HL-60 (cell line): ENCODE measurements at regions not wholly inside any gene's neighbourhood (a gene's known extent, or its start where the extent isn't known, plus 50 kb on each side); places are given as distances from the start of the nearest gene placed in this dataset.

Experiments
- DNase-seq, 2 experiments: peaks; one replicate each; pipeline ENCODE4 v3.0.0-alpha.2; 2010 to 2020; ENCODE audit warnings: low read depth in 1 of 2, low spot score in 1 of 2
- H3K27ac ChIP-seq: fragments of 250-450 bp; sonication (Bioruptor Pico); replicated peaks from 2 replicates; pipeline ENCODE4 v1.5.1; 2020; ENCODE audit warnings: mild to moderate bottlenecking, moderate library complexity
- H3K27me3 ChIP-seq: fragments of 250-450 bp; sonication (Bioruptor Pico); 2 replicates; pipeline ENCODE4 v1.5.1; 2021; ENCODE audit warnings: mild to moderate bottlenecking, moderate library complexity; ENCODE audit not compliant: insufficient read depth, poor library complexity, severe bottlenecking
- H3K4me3 ChIP-seq: replicated peaks from 2 replicates; pipeline ENCODE4 v1.5.1; 2011; ENCODE audit warnings: mild to moderate bottlenecking, control low read depth, low read length; ENCODE audit not compliant: insufficient read depth
- GABPA ChIP-seq: IDR thresholded peaks from 2 replicates; pipeline ENCODE4 v1.6.1; 2012; ENCODE audit warnings: low read depth
- POLR2AphosphoS5 ChIP-seq: IDR thresholded peaks from 2 replicates; pipeline ENCODE4 v1.6.1; 2012; ENCODE audit warnings: low read depth
- SPI1 ChIP-seq: IDR thresholded peaks from 2 replicates; pipeline ENCODE4 v1.6.1; 2012; ENCODE audit warnings: low read depth, mild to moderate bottlenecking, borderline replicate concordance
- TF ChIP-seq, protein P1 (sequence below): IDR thresholded peaks from one replicate; pipeline ENCODE4 v1.5.1; 2011; ENCODE audit warnings: low read length, control low read depth, inconsistent platforms; ENCODE audit not compliant: insufficient read depth
- TF ChIP-seq, protein P2 (sequence below): IDR thresholded peaks from 2 replicates; pipeline ENCODE4 v1.6.1; 2012; ENCODE audit warnings: low read depth; ENCODE audit not compliant: insufficient replicate concordance

DNA sequence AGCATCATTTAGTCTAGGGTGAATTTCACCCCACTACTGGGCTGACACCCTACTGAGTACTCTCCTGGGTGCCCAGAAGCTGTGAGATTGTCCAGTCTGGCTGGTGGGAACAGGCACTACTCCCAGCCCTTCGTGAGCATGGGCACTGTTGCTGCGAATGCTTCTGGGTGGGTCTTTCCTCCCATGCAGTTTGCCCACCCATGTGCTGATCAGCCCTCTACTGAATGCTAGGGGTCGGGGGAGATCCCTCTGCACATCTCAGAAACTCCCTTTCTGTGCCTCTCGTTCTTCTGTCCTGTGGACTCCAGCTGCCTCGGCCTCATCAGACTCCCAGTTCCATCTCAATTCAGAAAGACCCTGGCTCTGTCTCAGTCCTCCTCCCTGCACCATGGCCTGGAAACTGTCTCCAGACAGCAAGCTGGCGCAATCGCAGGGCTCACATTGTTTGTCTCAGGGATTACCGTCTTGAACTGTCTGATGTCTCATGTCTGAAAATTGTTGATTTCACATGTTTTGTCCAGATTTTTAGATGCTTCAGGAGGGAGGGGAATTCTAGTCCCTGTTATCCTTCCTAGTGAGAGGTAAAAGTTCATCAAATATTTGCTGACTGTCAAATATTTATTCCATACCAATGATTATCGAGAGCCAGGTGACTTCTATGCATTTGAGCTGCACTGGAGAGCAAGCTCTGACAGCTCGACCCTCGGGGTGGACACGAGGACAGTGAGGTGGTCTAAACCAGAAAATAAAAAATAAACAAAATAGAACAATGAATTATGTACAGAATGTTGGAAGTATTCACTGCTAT lies 316.6 kb upstream of the RTL1 start:
- no peaks in the 10 kb centered on the region for H3K27me3 ChIP-seq
- DNase-seq, result no peak
- TF ChIP-seq SPI1 (no peak), GABPA (no peak), POLR2AphosphoS5 (no peak)
- TF ChIP-seq, protein P1, sequence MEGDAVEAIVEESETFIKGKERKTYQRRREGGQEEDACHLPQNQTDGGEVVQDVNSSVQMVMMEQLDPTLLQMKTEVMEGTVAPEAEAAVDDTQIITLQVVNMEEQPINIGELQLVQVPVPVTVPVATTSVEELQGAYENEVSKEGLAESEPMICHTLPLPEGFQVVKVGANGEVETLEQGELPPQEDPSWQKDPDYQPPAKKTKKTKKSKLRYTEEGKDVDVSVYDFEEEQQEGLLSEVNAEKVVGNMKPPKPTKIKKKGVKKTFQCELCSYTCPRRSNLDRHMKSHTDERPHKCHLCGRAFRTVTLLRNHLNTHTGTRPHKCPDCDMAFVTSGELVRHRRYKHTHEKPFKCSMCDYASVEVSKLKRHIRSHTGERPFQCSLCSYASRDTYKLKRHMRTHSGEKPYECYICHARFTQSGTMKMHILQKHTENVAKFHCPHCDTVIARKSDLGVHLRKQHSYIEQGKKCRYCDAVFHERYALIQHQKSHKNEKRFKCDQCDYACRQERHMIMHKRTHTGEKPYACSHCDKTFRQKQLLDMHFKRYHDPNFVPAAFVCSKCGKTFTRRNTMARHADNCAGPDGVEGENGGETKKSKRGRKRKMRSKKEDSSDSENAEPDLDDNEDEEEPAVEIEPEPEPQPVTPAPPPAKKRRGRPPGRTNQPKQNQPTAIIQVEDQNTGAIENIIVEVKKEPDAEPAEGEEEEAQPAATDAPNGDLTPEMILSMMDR, result no peak
- TF ChIP-seq, protein P2, sequence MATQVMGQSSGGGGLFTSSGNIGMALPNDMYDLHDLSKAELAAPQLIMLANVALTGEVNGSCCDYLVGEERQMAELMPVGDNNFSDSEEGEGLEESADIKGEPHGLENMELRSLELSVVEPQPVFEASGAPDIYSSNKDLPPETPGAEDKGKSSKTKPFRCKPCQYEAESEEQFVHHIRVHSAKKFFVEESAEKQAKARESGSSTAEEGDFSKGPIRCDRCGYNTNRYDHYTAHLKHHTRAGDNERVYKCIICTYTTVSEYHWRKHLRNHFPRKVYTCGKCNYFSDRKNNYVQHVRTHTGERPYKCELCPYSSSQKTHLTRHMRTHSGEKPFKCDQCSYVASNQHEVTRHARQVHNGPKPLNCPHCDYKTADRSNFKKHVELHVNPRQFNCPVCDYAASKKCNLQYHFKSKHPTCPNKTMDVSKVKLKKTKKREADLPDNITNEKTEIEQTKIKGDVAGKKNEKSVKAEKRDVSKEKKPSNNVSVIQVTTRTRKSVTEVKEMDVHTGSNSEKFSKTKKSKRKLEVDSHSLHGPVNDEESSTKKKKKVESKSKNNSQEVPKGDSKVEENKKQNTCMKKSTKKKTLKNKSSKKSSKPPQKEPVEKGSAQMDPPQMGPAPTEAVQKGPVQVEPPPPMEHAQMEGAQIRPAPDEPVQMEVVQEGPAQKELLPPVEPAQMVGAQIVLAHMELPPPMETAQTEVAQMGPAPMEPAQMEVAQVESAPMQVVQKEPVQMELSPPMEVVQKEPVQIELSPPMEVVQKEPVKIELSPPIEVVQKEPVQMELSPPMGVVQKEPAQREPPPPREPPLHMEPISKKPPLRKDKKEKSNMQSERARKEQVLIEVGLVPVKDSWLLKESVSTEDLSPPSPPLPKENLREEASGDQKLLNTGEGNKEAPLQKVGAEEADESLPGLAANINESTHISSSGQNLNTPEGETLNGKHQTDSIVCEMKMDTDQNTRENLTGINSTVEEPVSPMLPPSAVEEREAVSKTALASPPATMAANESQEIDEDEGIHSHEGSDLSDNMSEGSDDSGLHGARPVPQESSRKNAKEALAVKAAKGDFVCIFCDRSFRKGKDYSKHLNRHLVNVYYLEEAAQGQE, result no peak
- no peak overlapping the region for H3K27ac ChIP-seq
- no peak overlapping the region for H3K4me3 ChIP-seq

DNA sequence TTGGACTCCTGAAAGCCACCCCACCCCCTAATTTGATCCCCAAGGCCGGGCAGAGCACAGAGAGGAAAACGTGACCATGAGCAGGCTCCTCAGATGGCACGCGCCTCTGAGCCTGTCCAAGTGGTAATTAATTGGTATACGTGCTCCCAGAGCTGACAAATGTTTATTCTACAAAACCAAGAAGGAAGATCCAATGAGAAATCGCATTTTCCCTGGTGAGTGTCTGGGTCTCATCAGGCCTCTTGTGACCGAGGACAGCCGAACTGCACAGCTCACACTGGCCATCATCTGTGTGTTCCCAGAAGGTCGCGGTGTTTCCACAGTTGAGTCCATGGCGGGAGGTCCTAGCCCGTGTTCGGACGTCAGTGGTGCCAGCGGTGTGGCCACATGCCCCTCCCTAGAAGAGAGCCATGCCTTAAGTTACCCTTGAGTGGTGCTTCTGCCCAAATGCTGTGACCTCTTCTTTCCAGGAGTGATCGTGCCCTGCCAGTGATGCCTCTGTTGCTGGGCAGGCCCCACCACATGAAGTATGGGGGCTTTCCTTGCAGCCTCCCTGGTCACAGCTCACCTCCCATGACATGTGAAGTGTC lies 317.5 kb upstream of the RTL1 start:
- TF ChIP-seq SPI1 (no peak), GABPA (no peak), POLR2AphosphoS5 (no peak)
- TF ChIP-seq, protein P2, result no peak
- TF ChIP-seq, protein P1, result no peak
- Histone ChIP-seq H3K27ac (no peak overlapping the region), H3K4me3 (no peak overlapping the region), H3K27me3 (no peaks in the 10 kb centered on the region)
- DNase-seq, result no peak

DNA sequence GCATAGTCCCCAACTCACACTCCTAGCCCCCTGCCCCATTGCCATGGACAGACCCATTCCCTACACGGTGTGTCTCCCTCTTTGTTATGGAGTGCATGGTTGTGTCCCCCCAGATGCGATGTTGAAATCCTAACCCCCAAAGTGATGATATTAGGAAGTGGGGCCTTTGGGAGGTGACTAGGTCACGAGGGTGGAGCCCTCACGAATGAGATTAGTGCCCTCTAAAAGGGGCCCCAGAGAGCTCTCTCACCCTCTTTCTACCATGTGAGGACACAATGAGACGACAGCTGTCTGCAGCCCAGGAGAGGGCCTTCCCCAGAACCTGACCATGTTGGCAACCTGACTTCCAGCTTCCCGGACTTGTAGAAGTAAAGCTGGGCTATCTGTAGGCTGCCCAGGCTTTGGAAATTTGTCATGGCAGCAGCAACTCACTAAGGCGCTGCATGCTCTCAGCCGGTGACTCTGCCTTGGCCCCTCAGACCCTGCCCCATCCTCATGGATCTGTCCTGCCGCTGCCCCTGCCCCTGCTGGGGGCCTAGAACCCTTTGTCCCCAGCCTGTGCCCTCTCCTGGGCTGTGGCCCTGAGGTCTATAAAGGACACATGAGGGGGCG lies 318.1 kb upstream of the RTL1 start:
- H3K27ac ChIP-seq, result no peak overlapping the region
- TF ChIP-seq GABPA (no peak), SPI1 (no peak), POLR2AphosphoS5 (no peak)
- TF ChIP-seq, protein P2, result no peak
- TF ChIP-seq, protein P1, result no peak
- H3K27me3 ChIP-seq, result no peaks in the 10 kb centered on the region
- H3K4me3 ChIP-seq, result no peak overlapping the region
- no peak for DNase-seq
